ENCODE measurements at regions not wholly inside any gene's neighbourhood (a gene's known extent, or its start where the extent isn't known, plus 50 kb on each side); places are given as distances from the start of the nearest gene placed in this dataset.
A peak's percentile ranks its signal among the peaks of the same experiment; 100 is the strongest.
"Not testable (repeated sequence)": the region's sequence is repeated elsewhere in the genome, so short reads cannot be mapped to it uniquely, and the experiment has no call there.

- no peak for DNase-seq
Observed at GRCh38 chr7:142523821-142524460, 225.3 kb upstream of the PRSS1 start.

- DNase-seq, result no peak
Observed at GRCh38 chr7:142522735-142523134, 226.5 kb upstream of the PRSS1 start.

DNA sequence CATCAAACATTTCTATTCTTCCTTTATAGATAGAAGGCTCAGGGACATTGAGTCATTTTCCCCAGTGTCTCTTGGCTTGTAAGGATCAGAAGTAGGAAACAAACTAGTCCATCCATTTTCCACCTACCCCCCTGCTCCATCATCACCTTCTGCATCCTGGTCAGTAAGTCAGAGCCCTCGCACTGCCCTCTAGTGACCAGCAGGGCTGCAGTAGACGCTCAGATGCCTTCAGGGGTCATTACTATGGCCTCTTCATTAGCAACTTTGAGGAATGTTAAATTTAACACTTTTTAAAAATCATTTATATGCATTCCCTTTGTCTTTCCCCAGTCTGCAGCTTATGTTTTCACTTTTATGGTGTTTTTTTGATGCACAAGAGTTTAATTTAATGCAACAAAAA is 228.4 kb upstream of the PRSS1 start:
- not testable (repeated sequence) for DNase-seq

- DNase-seq, result not testable (repeated sequence)
Observed at GRCh38 chr7:142520455-142520854, 228.8 kb upstream of the PRSS1 start.

DNA sequence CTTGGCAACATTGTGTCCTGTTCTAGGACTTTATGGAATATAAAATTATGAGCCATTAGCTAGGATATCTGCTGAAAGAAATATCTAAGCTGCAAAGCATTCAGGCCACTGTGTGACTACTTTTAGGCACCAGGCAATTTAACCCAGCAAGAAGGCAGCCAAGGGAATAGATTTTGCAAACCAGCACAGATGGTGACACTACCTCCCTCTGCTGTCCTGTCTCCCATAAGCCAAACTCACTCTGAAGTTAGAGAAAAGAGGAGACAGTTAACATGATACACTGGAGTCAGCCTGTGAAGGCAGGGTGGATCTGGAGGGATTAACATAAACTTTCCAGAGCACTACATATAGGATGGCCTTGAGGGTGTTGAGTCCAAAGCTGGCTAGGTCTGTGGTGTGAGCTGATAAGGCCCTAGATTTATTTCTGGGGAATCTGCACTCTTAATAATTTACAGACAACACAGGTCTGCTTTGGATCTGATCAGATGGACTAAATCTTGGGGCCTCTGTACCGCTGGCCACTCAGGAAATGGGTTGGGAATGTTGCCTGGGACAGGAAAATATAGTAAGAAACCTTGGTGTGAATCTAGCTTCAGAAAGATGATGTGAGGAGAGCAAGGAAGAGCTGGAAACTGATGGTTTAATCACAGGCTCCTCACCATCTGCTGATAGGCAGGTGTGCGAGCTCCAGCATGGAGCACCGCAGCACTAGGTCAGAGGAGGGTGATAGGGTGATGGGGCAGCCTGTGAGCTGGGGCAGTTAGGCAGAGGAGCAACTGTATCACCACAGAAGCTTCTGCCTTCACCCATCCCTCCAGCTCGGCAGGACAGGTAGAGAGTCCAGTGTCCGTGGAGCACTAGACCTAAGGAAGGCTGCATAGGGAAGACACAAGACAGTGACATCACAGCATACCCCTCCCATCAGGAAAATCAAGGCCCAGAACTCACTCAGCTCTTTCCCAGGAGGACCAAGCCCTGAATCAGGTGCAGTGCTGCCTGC is 229.9 kb upstream of the PRSS1 start:
- no peak for DNase-seq

DNA sequence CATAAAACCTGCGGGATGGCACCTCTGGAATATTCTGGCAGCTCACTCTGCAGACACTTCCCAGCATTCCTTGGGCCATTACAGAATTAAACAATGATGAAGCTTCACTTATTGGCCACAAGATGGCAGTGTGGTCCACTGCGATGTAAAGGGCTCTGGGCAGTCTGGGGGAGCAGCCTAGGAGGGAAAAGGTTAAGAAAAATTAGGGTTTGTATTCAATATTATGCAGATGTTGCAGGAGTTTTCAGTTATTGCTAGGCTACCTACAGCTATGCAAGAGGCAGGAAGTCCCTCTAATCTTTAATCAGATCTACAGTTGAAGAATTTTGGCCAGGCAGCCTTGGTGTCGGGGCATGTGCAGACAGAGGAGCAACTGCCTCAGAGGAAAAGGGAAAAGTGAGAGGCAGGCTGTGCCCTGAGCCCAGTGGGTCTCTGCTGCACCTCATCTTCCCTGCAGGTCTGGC is 233.2 kb upstream of the PRSS1 start:
- peak; percentile 7 for DNase-seq

DNA sequence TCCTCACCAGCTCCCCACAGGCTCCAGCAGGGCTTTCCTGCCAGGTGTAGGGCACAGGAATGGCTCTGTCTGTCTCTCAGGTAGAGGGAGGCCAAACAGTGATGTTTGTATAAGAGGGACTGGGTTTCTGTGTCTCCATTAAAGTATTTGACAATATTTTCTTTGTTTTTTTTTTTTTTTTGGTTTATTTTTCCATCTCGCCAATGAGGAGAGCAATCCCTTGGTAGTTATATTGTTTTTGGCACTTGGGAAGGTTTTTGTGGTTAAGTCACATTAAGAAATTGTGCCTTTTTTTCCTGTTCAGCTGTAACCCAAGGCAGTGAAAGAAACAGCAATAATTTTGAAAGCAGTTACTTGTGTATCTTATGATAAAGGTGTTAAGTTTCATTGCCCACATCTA is 234.6 kb upstream of the PRSS1 start:
- DNase-seq, result not testable (repeated sequence)

GRCh38 chr7:142513178-142513955 is 235.9 kb upstream of the PRSS1 start:
- no peak for DNase-seq

DNA sequence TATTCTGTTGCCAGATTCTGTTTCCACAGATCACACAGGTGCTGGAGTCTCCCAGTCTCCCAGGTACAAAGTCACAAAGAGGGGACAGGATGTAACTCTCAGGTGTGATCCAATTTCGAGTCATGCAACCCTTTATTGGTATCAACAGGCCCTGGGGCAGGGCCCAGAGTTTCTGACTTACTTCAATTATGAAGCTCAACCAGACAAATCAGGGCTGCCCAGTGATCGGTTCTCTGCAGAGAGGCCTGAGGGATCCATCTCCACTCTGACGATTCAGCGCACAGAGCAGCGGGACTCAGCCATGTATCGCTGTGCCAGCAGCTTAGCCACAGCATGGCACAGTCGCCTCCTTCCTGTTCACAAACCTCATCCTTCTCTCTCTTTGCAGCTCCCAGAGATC is 237.5 kb upstream of the PRSS1 start:
- no peak for DNase-seq

DNA sequence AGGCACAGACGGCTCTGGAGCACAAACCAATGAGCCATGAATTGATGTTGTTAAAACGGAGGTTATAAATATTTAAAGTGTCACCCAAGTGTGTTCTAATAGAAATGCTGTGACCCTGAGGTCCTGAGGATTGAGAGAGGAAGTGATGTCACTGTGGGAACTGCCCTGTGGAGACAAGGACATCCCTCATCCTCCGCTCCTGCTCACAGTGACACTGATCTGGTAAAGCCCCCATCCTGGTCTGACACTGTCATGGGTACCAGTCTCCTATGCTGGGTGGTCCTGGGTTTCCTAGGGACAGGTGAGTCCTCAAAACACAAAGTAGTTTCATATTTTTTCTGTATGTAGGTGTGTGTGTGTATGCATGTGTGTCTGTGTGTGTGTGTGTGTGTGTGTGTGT is 237.9 kb upstream of the PRSS1 start:
- DNase-seq, result no peak

DNA sequence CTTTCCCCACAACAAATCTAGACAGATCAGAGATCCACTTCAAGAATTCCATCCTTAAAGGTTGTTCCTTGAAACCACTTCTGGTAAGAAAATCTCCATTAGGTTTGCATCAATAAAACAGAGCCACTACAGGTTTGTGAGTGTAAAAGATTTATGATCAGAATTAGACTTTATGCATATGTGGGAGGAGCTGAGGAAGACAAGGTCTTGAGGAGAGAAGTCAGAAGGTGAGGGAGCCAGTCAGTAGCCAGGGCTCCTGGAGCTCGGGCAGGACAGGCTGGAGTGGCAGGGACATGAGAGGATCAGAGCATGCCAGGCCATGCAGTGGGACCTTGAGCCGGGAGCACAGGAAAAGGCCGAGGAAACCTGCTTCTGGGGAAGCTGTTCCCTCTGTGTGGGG is 240.0 kb upstream of the PRSS1 start:
- DNase-seq, result not testable (repeated sequence)

GRCh38 chr7:142508251-142508650 is 241.0 kb upstream of the PRSS1 start:
- no peak for DNase-seq

DNA sequence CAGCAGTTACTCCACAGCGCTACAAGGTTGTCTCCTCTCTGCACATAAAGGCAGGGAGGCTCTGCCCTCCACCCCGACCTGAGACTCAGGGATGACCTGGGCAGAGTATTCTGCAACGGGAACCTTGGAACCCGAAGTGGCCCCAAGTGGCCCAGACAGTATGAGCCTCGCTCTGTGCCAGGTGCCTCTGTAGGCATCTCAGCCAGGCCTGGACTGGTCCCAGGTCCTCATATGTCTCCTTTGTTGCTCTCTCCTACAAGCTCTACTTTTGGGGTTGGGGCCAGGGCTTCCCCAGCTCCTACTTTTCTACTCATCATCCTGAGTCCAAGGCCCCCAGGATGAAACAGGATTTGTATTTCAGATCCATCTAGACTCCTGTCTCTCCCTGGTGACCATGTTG is 241.5 kb upstream of the PRSS1 start:
- no peak for DNase-seq

- DNase-seq, result not testable (repeated sequence)
Observed at GRCh38 chr7:142507066-142507465, 242.2 kb upstream of the PRSS1 start.

DNA sequence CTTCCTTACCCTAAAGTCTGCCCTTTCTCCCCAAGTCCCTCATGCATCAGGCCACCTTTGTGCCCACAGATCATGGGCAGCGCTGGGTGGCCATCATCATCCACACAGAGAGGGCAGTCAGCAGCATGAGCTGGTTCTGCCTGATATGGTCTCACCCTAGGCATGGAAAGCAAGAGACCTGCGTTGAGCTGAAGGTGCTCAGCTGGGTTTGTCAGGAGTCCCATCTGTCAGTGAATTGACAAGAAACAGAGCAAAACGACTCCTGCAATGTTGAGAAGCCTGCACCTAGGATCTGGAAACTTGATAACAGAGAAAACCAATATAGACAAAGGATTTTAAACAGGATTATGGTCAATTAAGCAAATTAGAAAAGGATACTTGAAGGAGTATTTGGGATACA is 242.7 kb upstream of the PRSS1 start:
- DNase-seq, result no peak

- DNase-seq, result not testable (repeated sequence)
Observed at GRCh38 chr7:142503949-142504348, 245.3 kb upstream of the PRSS1 start.

GRCh38 chr7:142503036-142503435 is 245.2 kb upstream of the PRSS58 start:
- no peak for DNase-seq

DNA sequence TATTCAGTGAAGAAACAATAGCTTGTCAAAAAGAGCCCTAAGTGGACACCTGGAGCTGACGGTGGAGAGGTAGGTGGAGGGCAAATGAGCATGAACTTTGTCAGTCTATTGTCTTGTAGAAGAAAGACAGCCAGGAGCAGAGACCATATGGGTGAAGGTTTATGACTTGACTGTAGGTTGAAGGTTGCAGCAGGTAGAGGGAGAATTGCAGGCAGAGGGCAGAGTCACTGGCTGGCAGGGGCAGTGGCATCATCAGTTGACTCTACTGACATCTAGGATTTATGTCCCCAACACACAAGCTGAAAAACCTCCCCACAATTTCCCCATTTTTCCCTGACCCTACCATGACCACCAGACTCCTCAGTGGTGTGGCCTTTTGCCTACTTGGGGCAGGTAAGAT is 243.6 kb upstream of the PRSS58 start:
- DNase-seq, result no peak

- no peak for DNase-seq
Observed at GRCh38 chr7:142500366-142500765, 242.5 kb upstream of the PRSS58 start.

DNA sequence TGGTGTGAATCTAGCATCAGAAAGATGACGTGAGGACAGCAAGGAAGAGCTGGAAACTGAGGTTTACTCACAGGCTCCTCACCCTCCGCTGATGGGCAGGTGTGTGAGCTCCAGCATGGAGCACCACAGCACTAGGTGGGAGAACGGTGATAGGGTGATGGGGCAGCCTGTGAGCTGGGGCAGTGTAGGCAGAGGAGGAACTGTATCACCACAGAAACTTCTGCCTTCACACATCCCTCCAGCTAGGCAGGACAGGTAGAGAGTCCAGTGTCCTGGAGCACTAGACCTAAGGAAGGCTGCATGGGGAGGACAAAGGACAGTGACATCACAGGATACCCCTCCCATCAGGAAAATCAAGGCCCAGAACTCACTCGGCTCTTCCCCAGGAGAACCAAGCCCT is 241.8 kb upstream of the PRSS58 start:
- DNase-seq, result no peak

- no peak for DNase-seq
Observed at GRCh38 chr7:142498364-142498763, 240.5 kb upstream of the PRSS58 start.

DNA sequence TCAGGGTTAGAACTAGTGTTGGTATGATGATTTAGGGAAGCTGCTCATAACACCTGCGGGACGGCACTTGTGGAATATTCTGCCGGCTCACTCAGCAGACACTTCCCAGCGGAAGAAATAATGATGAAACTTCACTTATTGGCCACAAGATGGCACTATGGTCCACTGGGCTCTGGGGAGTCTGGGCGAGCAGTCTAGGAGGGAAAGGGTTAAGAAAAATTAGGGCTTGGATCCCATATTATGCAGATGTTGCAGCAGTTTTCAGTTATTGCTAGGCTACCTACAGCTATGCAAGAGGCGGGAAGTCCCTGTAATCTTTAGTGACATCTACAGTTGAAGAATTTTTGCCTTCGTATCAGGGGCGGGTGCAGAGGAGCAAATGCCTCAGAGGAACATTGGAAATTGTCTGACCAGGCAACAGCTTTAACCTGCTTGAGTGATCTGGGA is 238.7 kb upstream of the PRSS58 start:
- no peak for DNase-seq

GRCh38 chr7:142495879-142496278 is 238.0 kb upstream of the PRSS58 start:
- DNase-seq, result not testable (repeated sequence)
